MM.1S (cell line): ENCODE measurements at regions not wholly inside any gene's neighbourhood (a gene's known extent, or its start where the extent isn't known, plus 50 kb on each side); places are given as distances from the start of the nearest gene placed in this dataset.

Experiments
- DNase-seq: peaks from one replicate; pipeline ENCODE4 v3.0.0-alpha.2; 2015
- H2AFZ ChIP-seq: fragments of 300-600 bp; sonication (generic); 2 replicates; pipeline ENCODE4 v1.6.0; 2016; ENCODE audit warnings: antibody characterized with exemption, low read length
- H3F3A ChIP-seq: fragments of 300-600 bp; sonication (generic); 2 replicates; pipeline ENCODE4 v1.6.1; 2016; ENCODE audit warnings: mild to moderate bottlenecking, antibody characterized with exemption, low read length, moderate library complexity, mixed read lengths; ENCODE audit not compliant: insufficient read depth
- H3K27ac ChIP-seq: fragments of 300-600 bp; sonication (generic); 2 replicates; pipeline ENCODE4 v1.5.1; 2016; ENCODE audit warnings: mild to moderate bottlenecking, low read length
- H3K27me3 ChIP-seq: fragments of 300-600 bp; sonication (generic); replicated peaks from 2 replicates; pipeline ENCODE4 v1.6.0; 2016; ENCODE audit warnings: low read length; ENCODE audit not compliant: insufficient read depth
- H3K36me3 ChIP-seq: fragments of 300-600 bp; sonication (generic); replicated peaks from 2 replicates; pipeline ENCODE4 v1.6.1; 2016; ENCODE audit warnings: mild to moderate bottlenecking, low read length, mixed read lengths; ENCODE audit not compliant: insufficient read depth
- H3K4me1 ChIP-seq: fragments of 300-600 bp; sonication (generic); 2 replicates; pipeline ENCODE4 v1.6.1; 2016; ENCODE audit warnings: low read length, mixed read lengths
- H3K4me2 ChIP-seq: fragments of 300-600 bp; sonication (generic); 2 replicates; pipeline ENCODE4 v1.6.0; 2016; ENCODE audit warnings: low read depth, low read length
- H3K4me3 ChIP-seq: fragments of 300-600 bp; sonication (generic); 2 replicates; pipeline ENCODE4 v1.5.1; 2016; ENCODE audit warnings: low read length, mixed read lengths
- H3K79me2 ChIP-seq: fragments of 300-600 bp; sonication (generic); 2 replicates; pipeline ENCODE4 v1.6.1; 2016; ENCODE audit warnings: mixed run types, low read length, mixed read lengths
- H3K9ac ChIP-seq: fragments of 300-600 bp; sonication (generic); 2 replicates; pipeline ENCODE4 v1.6.1; 2016; ENCODE audit warnings: low read length, mixed read lengths
- H3K9me2 ChIP-seq: fragments of 300-600 bp; sonication (generic); replicated peaks from 2 replicates; pipeline ENCODE4 v1.6.1; 2016; ENCODE audit warnings: mild to moderate bottlenecking, low read length, mixed read lengths; ENCODE audit not compliant: insufficient read depth
- H3K9me3 ChIP-seq: fragments of 300-600 bp; sonication (generic); replicated peaks from 2 replicates; pipeline ENCODE4 v1.6.1; 2016; ENCODE audit warnings: mild to moderate bottlenecking, low read length, mixed read lengths; ENCODE audit not compliant: insufficient read depth
- H4K20me1 ChIP-seq: fragments of 300-600 bp; sonication (generic); 2 replicates; pipeline ENCODE4 v1.6.1; 2016; ENCODE audit warnings: mild to moderate bottlenecking, low read length, moderate library complexity, mixed read lengths; ENCODE audit not compliant: insufficient read depth
- EZH2 ChIP-seq: fragments of 300-600 bp; sonication (generic); optimal IDR thresholded peaks from 2 replicates; pipeline ENCODE3; 2017; ENCODE audit warnings: low read depth, mild to moderate bottlenecking, antibody characterized with exemption, low read length, mixed read lengths
- EZH2phosphoT487 ChIP-seq: fragments of 300-600 bp; sonication (generic); IDR thresholded peaks from 2 replicates; pipeline ENCODE4 v1.6.1; 2018; ENCODE audit warnings: antibody characterized with exemption, low read length
- TF ChIP-seq, protein P1 (sequence below): fragments of 300-600 bp; sonication (generic); IDR thresholded peaks from 2 replicates; pipeline ENCODE4 v1.5.1; 2016; ENCODE audit warnings: antibody characterized with exemption, low read length, mixed read lengths

DNA sequence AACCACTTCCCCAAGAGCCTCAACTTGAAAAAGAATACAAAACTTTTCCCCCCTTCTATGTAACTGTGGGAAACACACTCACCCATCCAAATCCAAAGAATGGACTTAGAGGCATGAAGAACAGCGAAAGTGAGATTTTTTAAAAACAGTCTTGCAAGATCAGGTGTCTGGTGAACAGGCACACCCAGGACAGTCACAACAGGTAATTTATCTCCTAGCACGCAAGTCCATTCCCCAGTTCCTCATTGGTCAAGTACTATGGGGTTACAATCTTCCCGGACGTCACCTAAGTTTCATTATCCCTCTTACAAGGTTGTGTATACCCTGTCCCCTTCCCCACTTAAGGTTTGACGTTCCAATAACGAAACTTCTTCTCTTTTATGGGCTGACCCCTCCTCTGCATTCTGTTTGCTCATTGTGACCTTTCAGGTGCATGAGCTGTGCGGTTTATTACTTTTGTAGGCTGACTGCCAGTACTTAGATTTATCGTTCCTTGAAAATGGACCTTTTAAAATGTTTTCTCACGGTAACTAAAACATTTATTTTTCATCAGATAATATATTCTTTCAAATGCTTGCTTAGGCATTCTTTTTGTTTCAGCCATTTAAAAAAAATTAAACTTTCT lies 1401.9 kb downstream of the FAM181B start:
- no peaks in the 10 kb centered on the region; the same call in 1 of the 2 replicates for H3K4me1 ChIP-seq
- H3K9me3 ChIP-seq = no peaks in the 10 kb centered on the region
- H3K79me2 ChIP-seq = no peaks in the 10 kb centered on the region
- H3K9me2 ChIP-seq = no peaks in the 10 kb centered on the region
- no peak for DNase-seq
- H3K36me3 ChIP-seq = no peaks in the 10 kb centered on the region
- H4K20me1 ChIP-seq = no peaks in the 10 kb centered on the region
- no peak overlapping the region for H2AFZ ChIP-seq
- H3F3A ChIP-seq = no peaks in the 10 kb centered on the region
- H3K27ac ChIP-seq = no peak overlapping the region
- TF ChIP-seq EZH2phosphoT487 (no peak), EZH2 (no peak)
- TF ChIP-seq, protein P1, sequence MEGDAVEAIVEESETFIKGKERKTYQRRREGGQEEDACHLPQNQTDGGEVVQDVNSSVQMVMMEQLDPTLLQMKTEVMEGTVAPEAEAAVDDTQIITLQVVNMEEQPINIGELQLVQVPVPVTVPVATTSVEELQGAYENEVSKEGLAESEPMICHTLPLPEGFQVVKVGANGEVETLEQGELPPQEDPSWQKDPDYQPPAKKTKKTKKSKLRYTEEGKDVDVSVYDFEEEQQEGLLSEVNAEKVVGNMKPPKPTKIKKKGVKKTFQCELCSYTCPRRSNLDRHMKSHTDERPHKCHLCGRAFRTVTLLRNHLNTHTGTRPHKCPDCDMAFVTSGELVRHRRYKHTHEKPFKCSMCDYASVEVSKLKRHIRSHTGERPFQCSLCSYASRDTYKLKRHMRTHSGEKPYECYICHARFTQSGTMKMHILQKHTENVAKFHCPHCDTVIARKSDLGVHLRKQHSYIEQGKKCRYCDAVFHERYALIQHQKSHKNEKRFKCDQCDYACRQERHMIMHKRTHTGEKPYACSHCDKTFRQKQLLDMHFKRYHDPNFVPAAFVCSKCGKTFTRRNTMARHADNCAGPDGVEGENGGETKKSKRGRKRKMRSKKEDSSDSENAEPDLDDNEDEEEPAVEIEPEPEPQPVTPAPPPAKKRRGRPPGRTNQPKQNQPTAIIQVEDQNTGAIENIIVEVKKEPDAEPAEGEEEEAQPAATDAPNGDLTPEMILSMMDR = no peak
- H3K27me3 ChIP-seq = no peaks in the 10 kb centered on the region
- no peak overlapping the region for H3K4me3 ChIP-seq
- H3K4me2 ChIP-seq = no peak overlapping the region
- no peak overlapping the region for H3K9ac ChIP-seq

- Histone ChIP-seq H4K20me1 (no peaks in the 10 kb centered on the region), H3K4me2 (no peak overlapping the region), H3K9me2 (no peaks in the 10 kb centered on the region), H3K36me3 (no peaks in the 10 kb centered on the region), H2AFZ (no peak overlapping the region), H3K9me3 (no peaks in the 10 kb centered on the region), H3F3A (no peaks in the 10 kb centered on the region), H3K79me2 (no peaks in the 10 kb centered on the region), H3K27me3 (no peaks in the 10 kb centered on the region), H3K4me3 (no peak overlapping the region), H3K9ac (no peak overlapping the region), H3K27ac (no peak overlapping the region), H3K4me1 (no peaks in the 10 kb centered on the region; the same call in 1 of the 2 replicates)
- no peak for TF ChIP-seq EZH2
- TF ChIP-seq, protein P1 = no peak
- TF ChIP-seq EZH2phosphoT487 = no peak
- no peak for DNase-seq
These were observed 1402.6 kb downstream of the FAM181B start for GRCh38 chr11:81331088-81331487.

DNA sequence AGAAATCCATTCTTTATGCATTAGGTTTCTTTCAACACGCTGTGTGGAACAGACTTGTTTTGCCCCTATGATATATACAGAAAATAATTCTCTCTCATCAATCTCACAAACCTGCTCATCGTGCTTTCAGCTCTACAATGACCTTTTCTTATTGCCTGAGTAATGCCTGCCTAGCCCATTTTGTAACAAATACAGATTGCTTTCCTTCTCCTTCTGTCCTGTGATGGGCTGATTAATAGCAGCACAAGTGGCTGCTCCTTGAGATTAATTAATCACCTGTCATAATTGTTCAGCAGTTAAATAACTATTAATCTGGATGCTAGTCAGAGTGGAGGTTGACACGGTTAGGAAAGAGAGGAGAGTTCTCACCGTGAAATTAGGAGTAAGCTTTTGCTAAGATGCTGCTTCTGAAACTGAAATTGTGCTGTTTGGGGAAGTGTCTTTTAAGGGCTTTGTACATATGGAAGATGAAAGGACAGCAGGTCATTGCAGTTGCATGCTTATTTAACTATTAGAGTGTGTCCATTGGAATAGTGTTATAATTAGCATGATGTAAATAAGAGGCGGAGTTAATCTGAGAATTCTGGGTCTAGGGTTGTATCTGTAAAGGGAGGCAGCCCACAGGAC lies 1430.5 kb downstream of the FAM181B start:
- H3K79me2 ChIP-seq = no peaks in the 10 kb centered on the region
- no peaks in the 10 kb centered on the region for H4K20me1 ChIP-seq
- no peaks in the 10 kb centered on the region for H3K9me3 ChIP-seq
- no peak overlapping the region for H3K9ac ChIP-seq
- H3K36me3 ChIP-seq = no peaks in the 10 kb centered on the region
- no peak overlapping the region for H3K4me3 ChIP-seq
- no peaks in the 10 kb centered on the region for H3K27me3 ChIP-seq
- H3F3A ChIP-seq = no peaks in the 10 kb centered on the region
- TF ChIP-seq EZH2 = no peak
- no peak for TF ChIP-seq EZH2phosphoT487
- TF ChIP-seq, protein P1 = no peak
- peak; percentile 70 for DNase-seq
- no peaks in the 10 kb centered on the region for H3K9me2 ChIP-seq
- no peak overlapping the region; the same call in 1 of the 2 replicates for H3K27ac ChIP-seq
- peak overlapping the region; percentile 44 for H3K4me2 ChIP-seq
- 0 out of 2 replicates have a peak overlapping the region, but pooled peaks have one; percentile 16 for H2AFZ ChIP-seq
- H3K4me1 ChIP-seq = peaks cover 15% of the 10 kb centered on the region
